MM.1S (cell line): ENCODE measurements at regions not wholly inside any gene's neighbourhood (a gene's known extent, or its start where the extent isn't known, plus 50 kb on each side); places are given as distances from the start of the nearest gene placed in this dataset.
"Not testable (repeated sequence)": the region's sequence is repeated elsewhere in the genome, so short reads cannot be mapped to it uniquely, and the experiment has no call there.

Experiments used
- DNase-seq: peaks from one replicate; pipeline ENCODE4 v3.0.0-alpha.2; 2015
- H2AFZ ChIP-seq: fragments of 300-600 bp; sonication (generic); 2 replicates; pipeline ENCODE4 v1.6.0; 2016; ENCODE audit warnings: antibody characterized with exemption, low read length
- H3F3A ChIP-seq: fragments of 300-600 bp; sonication (generic); 2 replicates; pipeline ENCODE4 v1.6.1; 2016; ENCODE audit warnings: mild to moderate bottlenecking, antibody characterized with exemption, low read length, moderate library complexity, mixed read lengths; ENCODE audit not compliant: insufficient read depth
- H3K27ac ChIP-seq: fragments of 300-600 bp; sonication (generic); 2 replicates; pipeline ENCODE4 v1.5.1; 2016; ENCODE audit warnings: mild to moderate bottlenecking, low read length
- H3K27me3 ChIP-seq: fragments of 300-600 bp; sonication (generic); replicated peaks from 2 replicates; pipeline ENCODE4 v1.6.0; 2016; ENCODE audit warnings: low read length; ENCODE audit not compliant: insufficient read depth
- H3K36me3 ChIP-seq: fragments of 300-600 bp; sonication (generic); replicated peaks from 2 replicates; pipeline ENCODE4 v1.6.1; 2016; ENCODE audit warnings: mild to moderate bottlenecking, low read length, mixed read lengths; ENCODE audit not compliant: insufficient read depth
- H3K4me1 ChIP-seq: fragments of 300-600 bp; sonication (generic); 2 replicates; pipeline ENCODE4 v1.6.1; 2016; ENCODE audit warnings: low read length, mixed read lengths
- H3K4me2 ChIP-seq: fragments of 300-600 bp; sonication (generic); 2 replicates; pipeline ENCODE4 v1.6.0; 2016; ENCODE audit warnings: low read depth, low read length
- H3K4me3 ChIP-seq: fragments of 300-600 bp; sonication (generic); 2 replicates; pipeline ENCODE4 v1.5.1; 2016; ENCODE audit warnings: low read length, mixed read lengths
- H3K79me2 ChIP-seq: fragments of 300-600 bp; sonication (generic); 2 replicates; pipeline ENCODE4 v1.6.1; 2016; ENCODE audit warnings: mixed run types, low read length, mixed read lengths
- H3K9ac ChIP-seq: fragments of 300-600 bp; sonication (generic); 2 replicates; pipeline ENCODE4 v1.6.1; 2016; ENCODE audit warnings: low read length, mixed read lengths
- H3K9me2 ChIP-seq: fragments of 300-600 bp; sonication (generic); replicated peaks from 2 replicates; pipeline ENCODE4 v1.6.1; 2016; ENCODE audit warnings: mild to moderate bottlenecking, low read length, mixed read lengths; ENCODE audit not compliant: insufficient read depth
- H3K9me3 ChIP-seq: fragments of 300-600 bp; sonication (generic); replicated peaks from 2 replicates; pipeline ENCODE4 v1.6.1; 2016; ENCODE audit warnings: mild to moderate bottlenecking, low read length, mixed read lengths; ENCODE audit not compliant: insufficient read depth
- H4K20me1 ChIP-seq: fragments of 300-600 bp; sonication (generic); 2 replicates; pipeline ENCODE4 v1.6.1; 2016; ENCODE audit warnings: mild to moderate bottlenecking, low read length, moderate library complexity, mixed read lengths; ENCODE audit not compliant: insufficient read depth
- TF ChIP-seq, protein P1 (sequence below): fragments of 300-600 bp; sonication (generic); IDR thresholded peaks from 2 replicates; pipeline ENCODE4 v1.5.1; 2016; ENCODE audit warnings: antibody characterized with exemption, low read length, mixed read lengths

- H3K9me3 ChIP-seq, DNase-seq, H2AFZ ChIP-seq: not testable (repeated sequence)
These were observed 168.5 kb downstream of the ATP6V0E2 start for GRCh38 chr7:150042281-150042680.

DNA sequence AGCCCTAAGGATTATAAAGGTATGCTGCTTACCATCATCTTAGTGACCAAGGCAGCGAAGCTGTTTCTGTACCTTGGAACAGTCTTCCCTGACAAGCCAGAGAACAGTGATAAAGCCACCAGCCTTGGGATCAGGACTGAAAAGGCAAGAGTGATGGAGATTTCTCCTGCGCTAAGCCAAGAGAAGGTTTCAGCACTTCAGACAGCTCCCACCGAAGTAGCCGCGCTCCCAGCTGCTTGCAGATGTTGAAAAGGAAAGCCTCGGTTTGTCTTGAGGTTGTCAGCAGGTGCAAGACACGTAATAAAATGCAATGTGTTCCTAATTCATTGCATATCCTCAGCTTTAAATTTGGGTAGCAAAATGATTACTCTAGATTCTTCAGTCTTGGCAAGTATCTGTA lies 171.0 kb downstream of the ATP6V0E2 start:
- not testable (repeated sequence) for H3F3A ChIP-seq, H2AFZ ChIP-seq, H3K36me3 ChIP-seq, H3K4me3 ChIP-seq, H3K4me1 ChIP-seq, H3K27ac ChIP-seq, H3K79me2 ChIP-seq, H3K9ac ChIP-seq, H3K9me3 ChIP-seq, H3K27me3 ChIP-seq, H3K4me2 ChIP-seq, H3K9me2 ChIP-seq, H4K20me1 ChIP-seq
- DNase-seq, result peak; percentile 28

More at GRCh38 chr7:150042281-150042680, 168.5 kb downstream of the ATP6V0E2 start:
- not testable (repeated sequence) for H3K4me3 ChIP-seq, H3K36me3 ChIP-seq, H3K27ac ChIP-seq, H3K9ac ChIP-seq, H3F3A ChIP-seq, H4K20me1 ChIP-seq, H3K4me2 ChIP-seq, H3K4me1 ChIP-seq, H3K79me2 ChIP-seq, H3K9me2 ChIP-seq, H3K27me3 ChIP-seq

DNA sequence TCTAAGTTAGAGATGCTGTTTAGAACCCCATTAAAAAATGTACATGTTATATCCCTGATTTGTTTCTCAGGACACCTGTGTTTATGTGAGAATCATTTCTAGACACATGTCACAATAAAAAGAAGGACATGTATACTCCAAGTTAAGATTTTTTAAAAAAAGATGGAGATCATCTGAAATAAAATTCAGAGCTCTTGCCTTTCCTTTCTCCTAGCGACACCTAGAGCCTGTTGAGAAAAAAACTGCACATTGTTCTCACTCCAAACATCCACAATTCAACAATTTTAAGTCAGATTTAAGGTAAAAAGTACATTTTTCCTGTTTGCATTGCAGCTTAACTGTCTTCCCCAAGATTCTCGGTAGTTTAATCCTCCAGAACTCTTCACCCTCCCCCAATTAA lies 171.8 kb downstream of the ATP6V0E2 start:
- not testable (repeated sequence) for H2AFZ ChIP-seq, H3K27ac ChIP-seq, H3K9me2 ChIP-seq, H3K9me3 ChIP-seq, H3K4me3 ChIP-seq, H4K20me1 ChIP-seq, H3K9ac ChIP-seq, H3K79me2 ChIP-seq, H3K27me3 ChIP-seq, H3F3A ChIP-seq, H3K4me1 ChIP-seq, DNase-seq, H3K36me3 ChIP-seq, H3K4me2 ChIP-seq
- TF ChIP-seq, protein P1, sequence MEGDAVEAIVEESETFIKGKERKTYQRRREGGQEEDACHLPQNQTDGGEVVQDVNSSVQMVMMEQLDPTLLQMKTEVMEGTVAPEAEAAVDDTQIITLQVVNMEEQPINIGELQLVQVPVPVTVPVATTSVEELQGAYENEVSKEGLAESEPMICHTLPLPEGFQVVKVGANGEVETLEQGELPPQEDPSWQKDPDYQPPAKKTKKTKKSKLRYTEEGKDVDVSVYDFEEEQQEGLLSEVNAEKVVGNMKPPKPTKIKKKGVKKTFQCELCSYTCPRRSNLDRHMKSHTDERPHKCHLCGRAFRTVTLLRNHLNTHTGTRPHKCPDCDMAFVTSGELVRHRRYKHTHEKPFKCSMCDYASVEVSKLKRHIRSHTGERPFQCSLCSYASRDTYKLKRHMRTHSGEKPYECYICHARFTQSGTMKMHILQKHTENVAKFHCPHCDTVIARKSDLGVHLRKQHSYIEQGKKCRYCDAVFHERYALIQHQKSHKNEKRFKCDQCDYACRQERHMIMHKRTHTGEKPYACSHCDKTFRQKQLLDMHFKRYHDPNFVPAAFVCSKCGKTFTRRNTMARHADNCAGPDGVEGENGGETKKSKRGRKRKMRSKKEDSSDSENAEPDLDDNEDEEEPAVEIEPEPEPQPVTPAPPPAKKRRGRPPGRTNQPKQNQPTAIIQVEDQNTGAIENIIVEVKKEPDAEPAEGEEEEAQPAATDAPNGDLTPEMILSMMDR, result peak; percentile 10; the same call in 1 of the 2 replicates

DNA sequence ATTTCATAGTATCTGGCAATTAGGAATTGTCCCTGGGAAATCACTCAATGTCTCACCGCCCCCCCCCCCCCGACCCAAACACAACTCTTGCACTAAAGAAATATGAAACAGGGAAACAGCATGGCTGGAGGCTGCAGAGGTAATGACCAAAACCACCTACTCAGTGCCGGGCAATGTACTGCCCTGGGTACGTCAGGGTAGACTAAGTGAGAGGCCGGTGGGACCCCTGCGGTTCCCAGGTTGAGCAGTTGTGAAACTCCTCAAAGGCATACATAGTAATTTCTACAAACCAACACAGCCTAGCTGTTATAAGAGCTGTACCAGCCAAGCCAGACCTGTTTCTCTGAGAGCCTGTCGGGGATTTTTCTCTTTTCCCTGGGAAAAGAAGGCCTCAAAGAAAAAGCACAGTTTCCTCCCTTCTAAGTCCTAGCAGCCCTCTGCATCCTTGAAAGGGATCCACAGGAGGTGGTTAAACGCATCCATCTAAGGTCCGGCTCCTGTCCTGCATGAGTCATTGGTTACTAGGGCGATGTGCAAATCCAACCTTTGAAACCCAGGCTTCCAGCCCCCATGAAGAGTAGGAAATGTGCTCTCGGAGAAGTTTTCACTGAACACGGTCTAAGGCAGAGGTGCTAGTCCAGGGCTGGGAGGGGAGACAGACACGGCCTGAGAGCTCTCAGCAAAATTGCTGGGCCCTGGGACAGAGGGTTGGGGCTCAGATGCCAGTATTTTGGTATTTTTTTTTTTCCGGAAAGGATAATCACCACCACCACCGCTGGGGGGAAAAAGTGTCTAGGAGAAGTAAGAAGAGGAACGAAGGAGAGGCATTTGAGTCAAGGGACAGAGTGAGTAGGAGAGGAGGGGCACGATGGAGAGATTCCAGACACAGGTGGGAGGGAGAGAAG lies 172.8 kb downstream of the ATP6V0E2 start:
- H3K4me2 ChIP-seq, H3K79me2 ChIP-seq, H3K9me2 ChIP-seq, H2AFZ ChIP-seq, H3F3A ChIP-seq, H3K27me3 ChIP-seq, H3K36me3 ChIP-seq, H3K4me3 ChIP-seq, H3K4me1 ChIP-seq, H3K9me3 ChIP-seq, H3K9ac ChIP-seq, DNase-seq, H4K20me1 ChIP-seq, H3K27ac ChIP-seq: not testable (repeated sequence)

- not testable (repeated sequence) for H3K9me2 ChIP-seq, H3K9ac ChIP-seq, H3F3A ChIP-seq, H3K36me3 ChIP-seq, H3K79me2 ChIP-seq, H3K27me3 ChIP-seq, H3K4me1 ChIP-seq, H3K27ac ChIP-seq, H3K9me3 ChIP-seq, H4K20me1 ChIP-seq, H2AFZ ChIP-seq, H3K4me2 ChIP-seq, DNase-seq, H3K4me3 ChIP-seq
These were observed 173.6 kb downstream of the ATP6V0E2 start for GRCh38 chr7:150047329-150047728.

DNA sequence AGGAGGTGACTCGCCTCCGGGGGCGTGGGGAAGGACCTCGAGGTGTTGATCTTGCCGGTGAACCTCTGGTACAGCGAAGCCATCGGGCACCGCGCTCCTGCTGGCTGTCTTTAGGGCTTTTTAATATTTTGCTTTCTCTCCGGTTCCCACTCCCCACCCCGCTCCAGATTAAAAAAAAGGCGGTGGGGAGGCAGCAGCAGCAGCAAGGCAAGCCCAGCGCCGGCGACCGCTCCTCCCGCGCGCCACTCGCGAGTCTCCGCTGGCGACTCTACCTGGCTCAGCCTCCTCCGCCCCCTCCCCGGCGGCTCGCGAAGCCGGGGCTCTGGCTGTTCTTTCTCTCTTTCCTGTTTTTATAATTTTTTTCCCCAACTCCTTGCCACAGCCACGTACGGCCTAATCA lies 174.0 kb downstream of the ATP6V0E2 start:
- not testable (repeated sequence) for H3K27me3 ChIP-seq, H3K4me2 ChIP-seq, H3K4me3 ChIP-seq, H2AFZ ChIP-seq, H3K79me2 ChIP-seq, H3K4me1 ChIP-seq, H3F3A ChIP-seq, H3K9me2 ChIP-seq, DNase-seq, H3K9me3 ChIP-seq, H3K9ac ChIP-seq, H3K27ac ChIP-seq, H4K20me1 ChIP-seq, H3K36me3 ChIP-seq

- H3K4me1 ChIP-seq, H3K27me3 ChIP-seq, H3K27ac ChIP-seq, H3K36me3 ChIP-seq, H3K4me2 ChIP-seq, H2AFZ ChIP-seq, H3K9me3 ChIP-seq, H3F3A ChIP-seq, DNase-seq, H3K9me2 ChIP-seq, H4K20me1 ChIP-seq, H3K79me2 ChIP-seq, H3K9ac ChIP-seq, H3K4me3 ChIP-seq: not testable (repeated sequence)
These were observed 174.7 kb downstream of the ATP6V0E2 start for GRCh38 chr7:150048244-150049011.
